Osteoblast (primary cell): ENCODE measurements at regions not wholly inside any gene's neighbourhood (a gene's known extent, or its start where the extent isn't known, plus 50 kb on each side); places are given as distances from the start of the nearest gene placed in this dataset.

Source experiments
- DNase-seq: peaks from one replicate; pipeline ENCODE4 v3.0.0; 2011; ENCODE audit warnings: low spot score, mixed read lengths; ENCODE audit not compliant: insufficient read length; ENCODE audit errors: missing footprints
- H2AFZ ChIP-seq: 2 replicates; pipeline ENCODE4 v1.6.0; 2011; ENCODE audit warnings: mild to moderate bottlenecking, low read length
- H3K27ac ChIP-seq: 2 replicates; pipeline ENCODE4 v1.5.1; 2011; ENCODE audit warnings: mild to moderate bottlenecking, low read depth, low read length, moderate library complexity
- H3K27me3 ChIP-seq: 2 replicates; pipeline ENCODE4 v1.6.0; 2012; ENCODE audit warnings: mild to moderate bottlenecking, control low read depth, inconsistent platforms, low read length, moderate library complexity; ENCODE audit not compliant: insufficient read depth
- H3K36me3 ChIP-seq: 2 replicates; pipeline ENCODE4 v1.5.1; 2011; ENCODE audit warnings: mild to moderate bottlenecking, low read length, control low read depth, moderate library complexity; ENCODE audit not compliant: insufficient read depth
- H3K4me1 ChIP-seq: 2 replicates; pipeline ENCODE4 v1.5.1; 2011; ENCODE audit warnings: mild to moderate bottlenecking, low read length, control low read depth, moderate library complexity; ENCODE audit not compliant: insufficient read depth
- H3K4me2 ChIP-seq: 2 replicates; pipeline ENCODE4 v1.6.0; 2011; ENCODE audit warnings: mild to moderate bottlenecking, low read length; ENCODE audit not compliant: insufficient read depth
- H3K4me3 ChIP-seq: fragments of 200-600 bp; sonication (generic); 3 replicates; pipeline ENCODE4 v1.5.1; 2012; ENCODE audit warnings: mild to moderate bottlenecking, low read length, inconsistent platforms; ENCODE audit not compliant: insufficient read depth
- H3K79me2 ChIP-seq: 2 replicates; pipeline ENCODE4 v1.6.0; 2012; ENCODE audit warnings: mild to moderate bottlenecking, low read length, control low read depth, inconsistent platforms; ENCODE audit not compliant: insufficient read depth
- H3K9me3 ChIP-seq: 2 replicates; pipeline ENCODE4 v1.5.1; 2011; ENCODE audit warnings: low read depth, low read length, control low read depth
- H4K20me1 ChIP-seq: 2 replicates; pipeline ENCODE4 v1.6.0; 2012; ENCODE audit warnings: mild to moderate bottlenecking, low read length, control low read depth; ENCODE audit not compliant: insufficient read depth
- TF ChIP-seq, protein P1 (sequence below): IDR thresholded peaks from 2 replicates; pipeline ENCODE4 v1.5.1; 2011; ENCODE audit warnings: mild to moderate bottlenecking, low read depth, low read length, moderate library complexity; ENCODE audit errors: extremely low read depth

DNA sequence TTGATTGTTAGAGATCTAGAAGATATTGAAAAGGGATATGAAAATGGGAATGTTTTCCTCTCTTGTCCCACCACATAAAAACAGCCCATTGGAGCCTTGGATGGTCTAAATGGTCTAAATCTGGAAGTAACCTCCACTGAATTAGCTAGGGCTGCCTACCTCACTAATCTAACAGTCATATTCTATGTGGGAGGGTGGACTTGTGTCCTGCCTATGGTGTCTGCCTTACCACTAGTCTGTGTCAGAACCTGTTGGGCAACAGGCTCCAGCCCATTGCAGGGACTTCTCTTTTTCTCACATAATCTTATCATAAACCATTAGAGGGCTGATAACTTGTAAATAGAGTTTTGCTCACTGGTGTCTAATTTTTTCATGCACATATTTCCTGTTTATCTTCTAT, 548.8 kb upstream of the CDH18 start:
- no peak overlapping the region for H3K27ac ChIP-seq
- no peak for DNase-seq
- H3K4me2 ChIP-seq = no peak overlapping the region
- no peaks in the 10 kb centered on the region for H3K4me1 ChIP-seq
- no peak overlapping the region for H3K4me3 ChIP-seq
- H4K20me1 ChIP-seq = no peaks in the 10 kb centered on the region
- H3K79me2 ChIP-seq = no peaks in the 10 kb centered on the region
- H3K9me3 ChIP-seq = peaks cover 2% of the 10 kb centered on the region
- no peaks in the 10 kb centered on the region for H3K27me3 ChIP-seq
- no peaks in the 10 kb centered on the region for H3K36me3 ChIP-seq
- H2AFZ ChIP-seq = no peak overlapping the region
- TF ChIP-seq, protein P1, sequence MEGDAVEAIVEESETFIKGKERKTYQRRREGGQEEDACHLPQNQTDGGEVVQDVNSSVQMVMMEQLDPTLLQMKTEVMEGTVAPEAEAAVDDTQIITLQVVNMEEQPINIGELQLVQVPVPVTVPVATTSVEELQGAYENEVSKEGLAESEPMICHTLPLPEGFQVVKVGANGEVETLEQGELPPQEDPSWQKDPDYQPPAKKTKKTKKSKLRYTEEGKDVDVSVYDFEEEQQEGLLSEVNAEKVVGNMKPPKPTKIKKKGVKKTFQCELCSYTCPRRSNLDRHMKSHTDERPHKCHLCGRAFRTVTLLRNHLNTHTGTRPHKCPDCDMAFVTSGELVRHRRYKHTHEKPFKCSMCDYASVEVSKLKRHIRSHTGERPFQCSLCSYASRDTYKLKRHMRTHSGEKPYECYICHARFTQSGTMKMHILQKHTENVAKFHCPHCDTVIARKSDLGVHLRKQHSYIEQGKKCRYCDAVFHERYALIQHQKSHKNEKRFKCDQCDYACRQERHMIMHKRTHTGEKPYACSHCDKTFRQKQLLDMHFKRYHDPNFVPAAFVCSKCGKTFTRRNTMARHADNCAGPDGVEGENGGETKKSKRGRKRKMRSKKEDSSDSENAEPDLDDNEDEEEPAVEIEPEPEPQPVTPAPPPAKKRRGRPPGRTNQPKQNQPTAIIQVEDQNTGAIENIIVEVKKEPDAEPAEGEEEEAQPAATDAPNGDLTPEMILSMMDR = no peak

DNA sequence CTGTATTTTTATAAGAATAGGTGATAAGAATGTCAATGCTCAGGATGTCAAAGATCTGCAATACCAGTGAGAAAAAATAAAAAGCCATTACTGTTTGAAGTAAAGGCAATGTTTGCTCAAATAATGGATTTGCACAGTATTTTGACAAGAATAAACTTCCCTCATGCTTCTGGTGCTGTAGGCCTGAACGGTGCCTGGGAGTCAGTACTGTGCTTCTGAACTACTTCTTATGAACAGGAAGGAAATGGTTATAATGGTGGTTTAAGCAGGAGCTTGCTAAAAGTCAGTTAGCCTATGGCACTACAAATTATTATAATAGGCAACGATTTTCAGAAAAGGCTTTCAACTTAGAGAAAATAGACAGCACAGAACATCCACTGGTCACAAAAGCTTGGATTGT, 548.3 kb upstream of the CDH18 start:
- Histone ChIP-seq H2AFZ (no peak overlapping the region), H4K20me1 (no peaks in the 10 kb centered on the region), H3K79me2 (no peaks in the 10 kb centered on the region), H3K27ac (no peak overlapping the region), H3K27me3 (no peaks in the 10 kb centered on the region), H3K4me1 (no peaks in the 10 kb centered on the region), H3K36me3 (no peaks in the 10 kb centered on the region), H3K4me2 (no peak overlapping the region), H3K4me3 (no peak overlapping the region), H3K9me3 (peaks cover 2% of the 10 kb centered on the region)
- TF ChIP-seq, protein P1 = no peak
- no peak for DNase-seq

DNA sequence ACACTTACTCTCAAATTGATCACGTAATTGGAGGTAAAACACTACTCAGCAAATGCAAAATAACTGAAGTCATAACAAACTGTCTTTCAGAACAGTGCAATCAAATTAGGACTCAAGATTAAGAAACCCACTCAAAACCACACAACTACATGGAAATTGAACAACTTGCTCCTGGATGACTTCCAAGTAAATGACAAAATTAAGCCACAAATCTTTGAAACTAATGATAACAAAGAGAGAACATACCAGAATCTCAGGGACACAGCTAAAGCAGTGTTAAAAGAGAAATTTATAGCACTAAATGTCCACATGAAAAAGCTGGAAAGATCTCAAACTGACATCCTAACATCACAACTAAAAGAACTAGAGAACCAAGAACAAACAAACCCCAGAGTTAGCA, 540.5 kb upstream of the CDH18 start:
- Histone ChIP-seq H3K36me3 (no peaks in the 10 kb centered on the region), H2AFZ (no peak overlapping the region), H3K4me2 (no peak overlapping the region), H3K27ac (no peak overlapping the region), H3K79me2 (no peaks in the 10 kb centered on the region), H3K4me3 (no peak overlapping the region), H3K27me3 (no peaks in the 10 kb centered on the region), H3K4me1 (no peaks in the 10 kb centered on the region), H3K9me3 (no peaks in the 10 kb centered on the region), H4K20me1 (no peaks in the 10 kb centered on the region)
- TF ChIP-seq, protein P1 = no peak
- DNase-seq = no peak

DNA sequence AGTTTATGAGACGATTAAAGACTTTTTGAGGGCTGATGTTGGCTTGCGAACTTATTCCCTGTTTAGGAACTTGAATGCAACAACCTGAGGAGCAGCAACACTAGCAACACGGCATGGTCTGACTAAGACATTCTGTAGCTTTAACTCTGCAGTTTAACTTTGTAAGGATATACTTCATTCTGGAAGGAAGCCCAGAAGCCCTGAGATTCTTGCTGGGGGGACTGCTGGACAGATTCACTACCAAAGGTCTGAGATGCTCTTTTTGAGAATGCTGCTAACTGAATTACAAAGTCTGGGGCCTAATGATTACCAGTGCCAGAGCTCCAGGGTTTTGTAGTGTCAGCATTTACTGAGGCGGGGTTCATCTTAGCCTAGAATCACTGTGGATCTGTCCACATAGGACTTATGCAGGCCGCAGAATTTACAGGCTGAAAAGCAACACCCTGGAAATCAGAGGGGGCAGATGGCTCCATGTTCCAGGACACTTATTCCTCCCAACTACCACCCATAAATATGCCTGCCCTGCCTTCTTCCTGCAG, 537.1 kb upstream of the CDH18 start:
- Histone ChIP-seq H3K4me1 (no peaks in the 10 kb centered on the region), H3K4me3 (no peak overlapping the region), H3K79me2 (no peaks in the 10 kb centered on the region), H3K27me3 (no peaks in the 10 kb centered on the region), H3K36me3 (no peaks in the 10 kb centered on the region), H3K9me3 (no peaks in the 10 kb centered on the region), H3K27ac (no peak overlapping the region), H4K20me1 (no peaks in the 10 kb centered on the region), H3K4me2 (no peak overlapping the region), H2AFZ (no peak overlapping the region)
- TF ChIP-seq, protein P1 = no peak
- DNase-seq = no peak
